Gastrocnemius medialis (tissue), 4 donors: ENCODE measurements at regions not wholly inside any gene's neighbourhood (a gene's known extent, or its start where the extent isn't known, plus 50 kb on each side); places are given as distances from the start of the nearest gene placed in this dataset.

Experiments
- POLR2A ChIP-seq, 2 donors: fragments of 450-650 bp; IDR thresholded peaks; one replicate each; pipeline ENCODE4 v1.6.1; 2017; ENCODE audit warnings: antibody characterized with exemption in 2 of 2, mild to moderate bottlenecking in 2 of 2, moderate library complexity in 2 of 2
- TF ChIP-seq, protein P1 (sequence below), 5 experiments: fragments of 450-650 bp in 3 of 5; fragments of 200-600 bp in 2 of 5; sonication (generic) in 2 of 5; IDR thresholded peaks in 4 of 5; conservative IDR thresholded peaks in 1 of 5; 1 replicate in 4 of 5; 2 replicates in 1 of 5; pipeline ENCODE4 v1.5.1; 2016 to 2019; ENCODE audit warnings: antibody characterized with exemption in 5 of 5, mild to moderate bottlenecking in 3 of 5, moderate library complexity in 3 of 5

DNA sequence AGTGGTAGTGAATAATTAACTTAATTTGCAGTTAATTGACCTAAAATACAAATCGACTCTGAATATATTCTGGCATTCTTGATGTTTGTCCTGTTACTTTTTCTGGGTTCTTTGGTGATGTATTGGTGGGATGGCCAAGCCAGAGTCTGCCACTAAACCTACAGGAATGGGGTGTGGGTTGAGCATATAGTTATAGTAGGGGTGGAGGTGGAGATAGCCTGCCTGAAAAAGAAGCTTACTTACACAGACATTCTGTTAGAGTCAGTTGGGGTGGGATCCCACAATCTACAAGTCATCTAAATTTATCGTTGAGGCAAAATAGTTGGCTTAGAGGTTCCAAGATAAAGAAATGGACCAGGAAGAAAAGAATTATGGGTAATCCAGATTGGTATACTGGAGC is 787.7 kb downstream of the TMTC2 start:
- TF ChIP-seq, protein P1, sequence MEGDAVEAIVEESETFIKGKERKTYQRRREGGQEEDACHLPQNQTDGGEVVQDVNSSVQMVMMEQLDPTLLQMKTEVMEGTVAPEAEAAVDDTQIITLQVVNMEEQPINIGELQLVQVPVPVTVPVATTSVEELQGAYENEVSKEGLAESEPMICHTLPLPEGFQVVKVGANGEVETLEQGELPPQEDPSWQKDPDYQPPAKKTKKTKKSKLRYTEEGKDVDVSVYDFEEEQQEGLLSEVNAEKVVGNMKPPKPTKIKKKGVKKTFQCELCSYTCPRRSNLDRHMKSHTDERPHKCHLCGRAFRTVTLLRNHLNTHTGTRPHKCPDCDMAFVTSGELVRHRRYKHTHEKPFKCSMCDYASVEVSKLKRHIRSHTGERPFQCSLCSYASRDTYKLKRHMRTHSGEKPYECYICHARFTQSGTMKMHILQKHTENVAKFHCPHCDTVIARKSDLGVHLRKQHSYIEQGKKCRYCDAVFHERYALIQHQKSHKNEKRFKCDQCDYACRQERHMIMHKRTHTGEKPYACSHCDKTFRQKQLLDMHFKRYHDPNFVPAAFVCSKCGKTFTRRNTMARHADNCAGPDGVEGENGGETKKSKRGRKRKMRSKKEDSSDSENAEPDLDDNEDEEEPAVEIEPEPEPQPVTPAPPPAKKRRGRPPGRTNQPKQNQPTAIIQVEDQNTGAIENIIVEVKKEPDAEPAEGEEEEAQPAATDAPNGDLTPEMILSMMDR (IDR thresholded peaks at IDR 0.05 in 4 of 5, conservative IDR thresholded peaks at IDR 0.05 in 1 of 5) = no peak
- no peak for TF ChIP-seq POLR2A (IDR thresholded peaks at IDR 0.05)
